H9 (cell line): ENCODE measurements at regions not wholly inside any gene's neighbourhood (a gene's known extent, or its start where the extent isn't known, plus 50 kb on each side); places are given as distances from the start of the nearest gene placed in this dataset.

Source experiments
- DNase-seq: peaks from one replicate; pipeline ENCODE4 v3.0.0-alpha.2; 2017
- H2AFZ ChIP-seq: one replicate; pipeline ENCODE4 v1.6.1; 2013; ENCODE audit warnings: mild to moderate bottlenecking, low read length, control low read depth, moderate library complexity
- H2AK5ac ChIP-seq: 2 replicates; pipeline ENCODE4 v1.6.1; 2013; ENCODE audit warnings: low read length, control low read depth, mixed read lengths; ENCODE audit not compliant: insufficient read length
- H2BK120ac ChIP-seq: one replicate; pipeline ENCODE4 v1.6.1; 2013; ENCODE audit warnings: low read depth, mild to moderate bottlenecking, low read length, control low read depth, inconsistent platforms; ENCODE audit not compliant: poor library complexity, severe bottlenecking
- H2BK12ac ChIP-seq: 2 replicates; pipeline ENCODE4 v1.6.1; 2013; ENCODE audit warnings: low read length, control low read depth, mixed read lengths, low read depth; ENCODE audit not compliant: insufficient read length
- H2BK15ac ChIP-seq: 2 replicates; pipeline ENCODE4 v1.6.1; 2013; ENCODE audit warnings: low read depth, low read length, control low read depth
- H2BK20ac ChIP-seq: one replicate; pipeline ENCODE4 v1.6.1; 2013; ENCODE audit warnings: low read depth, mild to moderate bottlenecking, low read length, control low read depth, inconsistent platforms; ENCODE audit not compliant: poor library complexity, severe bottlenecking
- H2BK5ac ChIP-seq: 2 replicates; pipeline ENCODE4 v1.6.1; 2013; ENCODE audit warnings: low read length, control low read depth, mixed read lengths; ENCODE audit not compliant: insufficient read length
- H3K14ac ChIP-seq: 2 replicates; pipeline ENCODE4 v1.6.1; 2013; ENCODE audit warnings: low read length, control low read depth; ENCODE audit not compliant: insufficient read depth
- H3K18ac ChIP-seq: 2 replicates; pipeline ENCODE4 v1.6.1; 2013; ENCODE audit warnings: low read depth, mild to moderate bottlenecking, mixed read lengths, low read length, control low read depth; ENCODE audit not compliant: insufficient read length
- H3K23ac ChIP-seq: 2 replicates; pipeline ENCODE4 v1.6.1; 2013; ENCODE audit warnings: low read length, control low read depth, mixed read lengths, low read depth; ENCODE audit not compliant: insufficient read length
- H3K23me2 ChIP-seq: 2 replicates; pipeline ENCODE4 v1.6.1; 2013; ENCODE audit warnings: low read depth, mild to moderate bottlenecking, mixed read lengths, low read length, control low read depth; ENCODE audit not compliant: insufficient read length, poor library complexity, severe bottlenecking
- H3K27ac ChIP-seq: 2 replicates; pipeline ENCODE4 v1.5.1; 2013; ENCODE audit warnings: low read length, control low read depth, mixed read lengths, low read depth; ENCODE audit not compliant: insufficient read length
- H3K27me3 ChIP-seq: 2 replicates; pipeline ENCODE4 v1.6.1; 2013; ENCODE audit warnings: low read length, control low read depth, inconsistent platforms; ENCODE audit not compliant: insufficient read depth
- H3K4ac ChIP-seq: 2 replicates; pipeline ENCODE4 v1.6.1; 2013; ENCODE audit warnings: low read depth, mild to moderate bottlenecking, control low read depth, inconsistent platforms, low read length, moderate library complexity
- H3K4me1 ChIP-seq: 2 replicates; pipeline ENCODE4 v1.6.1; 2013; ENCODE audit warnings: low read length, control low read depth, inconsistent platforms; ENCODE audit not compliant: insufficient read depth
- H3K4me2 ChIP-seq: 2 replicates; pipeline ENCODE4 v1.6.1; 2013; ENCODE audit warnings: low read length, control low read depth, mixed read lengths; ENCODE audit not compliant: insufficient read length, insufficient read depth
- H3K56ac ChIP-seq: 2 replicates; pipeline ENCODE4 v1.6.1; 2013; ENCODE audit warnings: low read depth, mild to moderate bottlenecking, mixed read lengths, low read length, control low read depth; ENCODE audit not compliant: insufficient read length
- H3K79me1 ChIP-seq: 2 replicates; pipeline ENCODE4 v1.6.1; 2013; ENCODE audit warnings: low read depth, mild to moderate bottlenecking, moderate library complexity, low read length, control low read depth, inconsistent platforms; ENCODE audit not compliant: insufficient read depth, poor library complexity, severe bottlenecking
- H3K79me2 ChIP-seq: 2 replicates; pipeline ENCODE4 v1.6.1; 2013; ENCODE audit warnings: low read length, control low read depth, inconsistent platforms; ENCODE audit not compliant: insufficient read depth
- H3K9ac ChIP-seq: 2 replicates; pipeline ENCODE4 v1.6.1; 2013; ENCODE audit warnings: low read length, control low read depth, mixed read lengths; ENCODE audit not compliant: insufficient read length; ENCODE audit errors: extremely low read depth
- H3K9me3 ChIP-seq: one replicate; pipeline ENCODE4 v1.6.1; 2013; ENCODE audit warnings: low read depth, low read length, inconsistent platforms; ENCODE audit not compliant: control insufficient read depth
- H3T11ph ChIP-seq: one replicate; pipeline ENCODE4 v1.6.1; 2013; ENCODE audit warnings: mild to moderate bottlenecking, low read length, control low read depth, inconsistent platforms
- H4K20me1 ChIP-seq: one replicate; pipeline ENCODE4 v1.6.1; 2013; ENCODE audit not compliant: control insufficient read depth, insufficient read length, insufficient read depth
- H4K5ac ChIP-seq: 2 replicates; pipeline ENCODE4 v1.6.1; 2013; ENCODE audit warnings: low read depth, mild to moderate bottlenecking, mixed read lengths, low read length, control low read depth; ENCODE audit not compliant: insufficient read length
- H4K8ac ChIP-seq: replicated peaks from 2 replicates; pipeline ENCODE4 v1.6.1; 2013; ENCODE audit warnings: low read length, control low read depth, mixed read lengths, low read depth; ENCODE audit not compliant: insufficient read length
- H4K91ac ChIP-seq: 2 replicates; pipeline ENCODE4 v1.6.1; 2013; ENCODE audit warnings: low read depth, mild to moderate bottlenecking, moderate library complexity, mixed read lengths, low read length, control low read depth; ENCODE audit not compliant: insufficient read length
- H3K27ac Mint-ChIP-seq, 3 experiments: 2 replicates in 2 of 3; 3 replicates in 1 of 3; pipeline ENCODE4 v1.8.0; 2020 to 2021; ENCODE audit warnings: mixed read lengths in 3 of 3, mild to moderate bottlenecking in 1 of 3, moderate library complexity in 1 of 3
- H3K27me3 Mint-ChIP-seq: 2 replicates; pipeline ENCODE4 v1.8.0; 2021; ENCODE audit warnings: low read depth, mild to moderate bottlenecking, moderate library complexity, mixed read lengths
- H3K36me3 Mint-ChIP-seq, 3 experiments: 2 replicates in 2 of 3; 3 replicates in 1 of 3; pipeline ENCODE4 v1.8.0; 2020 to 2021; ENCODE audit warnings: low read depth in 3 of 3, mixed read lengths in 3 of 3; ENCODE audit not compliant: insufficient read depth in 1 of 3
- H3K4me1 Mint-ChIP-seq, 2 experiments: 2 replicates each; pipeline ENCODE4 v1.8.0; 2020; ENCODE audit warnings: mixed read lengths in 2 of 2
- H3K4me3 Mint-ChIP-seq, 2 experiments: 2 replicates in 1 of 2; 3 replicates in 1 of 2; pipeline ENCODE4 v1.8.0; 2020 to 2021; ENCODE audit warnings: mild to moderate bottlenecking in 2 of 2, mixed read lengths in 2 of 2, moderate library complexity in 1 of 2
- H3K9me3 Mint-ChIP-seq, 2 experiments: 2 replicates in 1 of 2; 3 replicates in 1 of 2; pipeline ENCODE4 v1.8.0; 2020; ENCODE audit warnings: mild to moderate bottlenecking in 2 of 2, mixed read lengths in 2 of 2, moderate library complexity in 1 of 2
- WGBS: extraction: QIAGEN DNeasy Blood & Tissue Kit; methylation state at CpG from one replicate; pipeline ENCODE4 v1.1.7; 2013; ENCODE audit warnings: missing lambda C conversion rate, low lambda C conversion rate, mixed read lengths; ENCODE audit not compliant: insufficient read length; ENCODE audit errors: extremely low coverage; 5-methylcytosine and 5-hydroxymethylcytosine counted together
- TF ChIP-seq, protein P1 (sequence below): fragments of 200-600 bp; sonication (generic); conservative IDR thresholded peaks from 3 replicates; pipeline ENCODE4 v1.8.0; 2021; ENCODE audit warnings: antibody characterized with exemption, mild to moderate bottlenecking

DNA sequence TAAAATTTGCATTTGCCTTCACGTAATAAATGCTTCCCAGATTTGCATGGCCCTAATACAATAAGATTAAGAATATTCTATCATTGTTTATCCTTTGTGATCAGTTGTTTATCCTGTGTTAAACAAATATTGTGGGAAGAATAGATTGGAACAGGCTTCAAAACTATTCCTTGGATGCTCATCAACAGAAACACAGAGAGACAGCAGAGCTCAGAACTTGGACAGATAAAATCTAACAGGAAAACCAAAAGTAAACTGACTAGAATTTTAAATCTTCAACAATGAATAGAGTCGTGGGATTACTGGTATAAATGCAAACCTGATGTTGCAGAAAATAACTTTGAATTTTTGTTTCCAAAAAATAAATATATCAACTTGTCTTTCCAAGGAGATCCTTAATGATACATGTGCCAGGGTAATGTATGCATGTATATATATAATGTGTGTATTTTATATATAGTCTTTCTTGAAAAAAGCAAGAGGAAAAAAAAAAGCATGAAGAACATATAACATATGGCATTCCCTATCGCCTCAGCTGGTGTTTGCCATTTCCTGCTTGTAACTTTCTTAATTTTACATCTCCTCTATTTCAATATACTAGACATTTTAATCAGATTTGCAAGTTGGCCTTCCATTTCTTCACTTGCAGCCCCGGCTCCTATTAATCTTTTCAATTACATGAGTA is 59.9 kb upstream of the TANK start:
- Mint-ChIP-seq H3K27ac (no peak overlapping the region; a peak in 1 of 7 replicates), H3K4me3 (no peak overlapping the region), H3K4me1 (peaks cover 8 to 16% of the 10 kb centered on the region in 2 experiments), H3K9me3 (peaks cover 4 to 13% of the 10 kb centered on the region in 2 experiments; a peak in 3 of 5 replicates), H3K27me3 (no peaks in the 10 kb centered on the region; the same call in 1 of the 2 replicates), H3K36me3 (peaks cover 0 to 4% (median 0%) of the 10 kb centered on the region in 3 experiments; a peak in 1 of 7 replicates)
- H2BK120ac ChIP-seq = no peak overlapping the region
- H2BK20ac ChIP-seq = no peak overlapping the region
- no peak overlapping the region for H2BK15ac ChIP-seq
- no peak overlapping the region for H3K23ac ChIP-seq
- H3K4ac ChIP-seq = no peak overlapping the region
- H3K14ac ChIP-seq = no peak overlapping the region
- no peaks in the 10 kb centered on the region for H3K27me3 ChIP-seq
- TF ChIP-seq, protein P1, sequence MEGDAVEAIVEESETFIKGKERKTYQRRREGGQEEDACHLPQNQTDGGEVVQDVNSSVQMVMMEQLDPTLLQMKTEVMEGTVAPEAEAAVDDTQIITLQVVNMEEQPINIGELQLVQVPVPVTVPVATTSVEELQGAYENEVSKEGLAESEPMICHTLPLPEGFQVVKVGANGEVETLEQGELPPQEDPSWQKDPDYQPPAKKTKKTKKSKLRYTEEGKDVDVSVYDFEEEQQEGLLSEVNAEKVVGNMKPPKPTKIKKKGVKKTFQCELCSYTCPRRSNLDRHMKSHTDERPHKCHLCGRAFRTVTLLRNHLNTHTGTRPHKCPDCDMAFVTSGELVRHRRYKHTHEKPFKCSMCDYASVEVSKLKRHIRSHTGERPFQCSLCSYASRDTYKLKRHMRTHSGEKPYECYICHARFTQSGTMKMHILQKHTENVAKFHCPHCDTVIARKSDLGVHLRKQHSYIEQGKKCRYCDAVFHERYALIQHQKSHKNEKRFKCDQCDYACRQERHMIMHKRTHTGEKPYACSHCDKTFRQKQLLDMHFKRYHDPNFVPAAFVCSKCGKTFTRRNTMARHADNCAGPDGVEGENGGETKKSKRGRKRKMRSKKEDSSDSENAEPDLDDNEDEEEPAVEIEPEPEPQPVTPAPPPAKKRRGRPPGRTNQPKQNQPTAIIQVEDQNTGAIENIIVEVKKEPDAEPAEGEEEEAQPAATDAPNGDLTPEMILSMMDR = no peak
- H3K9ac ChIP-seq = no peak overlapping the region
- H4K5ac ChIP-seq = no peak overlapping the region
- no peak overlapping the region for H4K91ac ChIP-seq
- no peak for DNase-seq
- no peak overlapping the region for H2BK12ac ChIP-seq
- H3K79me1 ChIP-seq = no peaks in the 10 kb centered on the region
- no peaks in the 10 kb centered on the region for H3K79me2 ChIP-seq
- no peak overlapping the region for H3K56ac ChIP-seq
- WGBS = no CpG with 5 or more reads among the region's 4 CpGs
- no peak overlapping the region for H2BK5ac ChIP-seq
- H3K4me1 ChIP-seq = no peaks in the 10 kb centered on the region
- no peaks in the 10 kb centered on the region for H3K23me2 ChIP-seq
- H3K27ac ChIP-seq = no peak overlapping the region
- no peak overlapping the region for H3T11ph ChIP-seq
- H2AK5ac ChIP-seq = no peak overlapping the region
- no peaks in the 10 kb centered on the region for H4K20me1 ChIP-seq
- no peak overlapping the region for H3K4me2 ChIP-seq
- H2AFZ ChIP-seq = no peak overlapping the region
- H3K18ac ChIP-seq = no peak overlapping the region
- H3K9me3 ChIP-seq = no peaks in the 10 kb centered on the region
- no peak overlapping the region for H4K8ac ChIP-seq
